K562 (cell line): ENCODE measurements at regions not wholly inside any gene's neighbourhood (a gene's known extent, or its start where the extent isn't known, plus 50 kb on each side); places are given as distances from the start of the nearest gene placed in this dataset.

Source experiments
- ADNP ChIP-seq: fragments of 200-800 bp; sonication (Bioruptor generic); IDR thresholded peaks from 2 replicates; pipeline ENCODE4 v1.6.1; 2016; ENCODE audit warnings: missing genetic modification characterization, missing compliant biosample characterization
- SPI1 ChIP-seq: IDR thresholded peaks from 2 replicates; pipeline ENCODE4 v1.6.1; 2011; ENCODE audit warnings: low read depth, low read length, control low read depth, borderline replicate concordance

GRCh38 chr10:9926003-9926402, 1091.7 kb upstream of the CELF2 start:
- TF ChIP-seq SPI1 (no peak), ADNP (no peak)
